ENCODE measurements at regions not wholly inside any gene's neighbourhood (a gene's known extent, or its start where the extent isn't known, plus 50 kb on each side); places are given as distances from the start of the nearest gene placed in this dataset.

DNA sequence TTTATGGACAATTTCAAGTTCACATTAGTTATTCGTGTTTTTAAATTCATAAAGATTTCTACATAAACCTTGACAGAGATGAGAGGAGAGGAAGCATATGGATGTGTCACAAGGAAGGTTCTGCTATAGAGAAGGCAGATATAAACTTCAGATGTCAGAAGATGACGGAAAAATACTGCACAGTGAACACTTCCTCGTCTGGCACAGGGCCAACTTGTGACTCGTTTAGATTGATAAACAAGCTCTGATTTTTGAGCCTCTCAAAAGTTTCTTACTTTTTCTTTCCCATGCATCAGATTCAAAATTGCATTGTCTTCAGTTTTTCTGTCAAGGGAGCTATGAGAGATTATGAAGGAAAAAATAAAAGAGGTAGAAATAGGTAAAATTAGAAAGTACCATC lies 156.4 kb upstream of the MINDY3 start:
- TF ChIP-seq MTA2 (IDR thresholded peaks at IDR 0.05; ENCODE audit: low read depth) (no peak), HDGF (IDR thresholded peaks at IDR 0.05) (no peak)
- TF ChIP-seq, protein P1, sequence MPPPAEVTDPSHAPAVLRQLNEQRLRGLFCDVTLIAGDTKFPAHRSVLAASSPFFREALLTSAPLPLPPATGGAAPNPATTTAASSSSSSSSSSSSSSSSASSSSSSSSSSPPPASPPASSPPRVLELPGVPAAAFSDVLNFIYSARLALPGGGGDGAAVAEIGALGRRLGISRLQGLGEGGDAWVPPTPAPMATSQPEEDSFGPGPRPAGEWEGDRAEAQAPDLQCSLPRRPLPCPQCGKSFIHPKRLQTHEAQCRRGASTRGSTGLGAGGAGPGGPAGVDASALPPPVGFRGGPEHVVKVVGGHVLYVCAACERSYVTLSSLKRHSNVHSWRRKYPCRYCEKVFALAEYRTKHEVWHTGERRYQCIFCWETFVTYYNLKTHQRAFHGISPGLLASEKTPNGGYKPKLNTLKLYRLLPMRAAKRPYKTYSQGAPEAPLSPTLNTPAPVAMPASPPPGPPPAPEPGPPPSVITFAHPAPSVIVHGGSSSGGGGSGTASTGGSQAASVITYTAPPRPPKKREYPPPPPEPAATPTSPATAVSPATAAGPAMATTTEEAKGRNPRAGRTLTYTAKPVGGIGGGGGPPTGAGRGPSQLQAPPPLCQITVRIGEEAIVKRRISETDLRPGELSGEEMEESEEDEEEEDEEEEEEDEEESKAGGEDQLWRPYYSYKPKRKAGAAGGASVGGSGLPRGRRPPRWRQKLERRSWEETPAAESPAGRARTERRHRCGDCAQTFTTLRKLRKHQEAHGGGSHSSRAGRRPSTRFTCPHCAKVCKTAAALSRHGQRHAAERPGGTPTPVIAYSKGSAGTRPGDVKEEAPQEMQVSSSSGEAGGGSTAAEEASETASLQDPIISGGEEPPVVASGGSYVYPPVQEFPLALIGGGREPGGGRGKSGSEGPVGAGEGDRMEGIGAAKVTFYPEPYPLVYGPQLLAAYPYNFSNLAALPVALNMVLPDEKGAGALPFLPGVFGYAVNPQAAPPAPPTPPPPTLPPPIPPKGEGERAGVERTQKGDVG (CRISPR knock-in tag; IDR thresholded peaks at IDR 0.05), result no peak
- TF ChIP-seq, protein P2, sequence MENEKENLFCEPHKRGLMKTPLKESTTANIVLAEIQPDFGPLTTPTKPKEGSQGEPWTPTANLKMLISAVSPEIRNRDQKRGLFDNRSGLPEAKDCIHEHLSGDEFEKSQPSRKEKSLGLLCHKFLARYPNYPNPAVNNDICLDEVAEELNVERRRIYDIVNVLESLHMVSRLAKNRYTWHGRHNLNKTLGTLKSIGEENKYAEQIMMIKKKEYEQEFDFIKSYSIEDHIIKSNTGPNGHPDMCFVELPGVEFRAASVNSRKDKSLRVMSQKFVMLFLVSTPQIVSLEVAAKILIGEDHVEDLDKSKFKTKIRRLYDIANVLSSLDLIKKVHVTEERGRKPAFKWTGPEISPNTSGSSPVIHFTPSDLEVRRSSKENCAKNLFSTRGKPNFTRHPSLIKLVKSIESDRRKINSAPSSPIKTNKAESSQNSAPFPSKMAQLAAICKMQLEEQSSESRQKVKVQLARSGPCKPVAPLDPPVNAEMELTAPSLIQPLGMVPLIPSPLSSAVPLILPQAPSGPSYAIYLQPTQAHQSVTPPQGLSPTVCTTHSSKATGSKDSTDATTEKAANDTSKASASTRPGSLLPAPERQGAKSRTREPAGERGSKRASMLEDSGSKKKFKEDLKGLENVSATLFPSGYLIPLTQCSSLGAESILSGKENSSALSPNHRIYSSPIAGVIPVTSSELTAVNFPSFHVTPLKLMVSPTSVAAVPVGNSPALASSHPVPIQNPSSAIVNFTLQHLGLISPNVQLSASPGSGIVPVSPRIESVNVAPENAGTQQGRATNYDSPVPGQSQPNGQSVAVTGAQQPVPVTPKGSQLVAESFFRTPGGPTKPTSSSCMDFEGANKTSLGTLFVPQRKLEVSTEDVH (IDR thresholded peaks at IDR 0.05; ENCODE audit: low read depth, partially characterized antibody), result no peak

All from GM12878 (cell line).